SK-N-SH (cell line): ENCODE measurements at regions not wholly inside any gene's neighbourhood (a gene's known extent, or its start where the extent isn't known, plus 50 kb on each side); places are given as distances from the start of the nearest gene placed in this dataset.

Source experiments
- CTCF ChIA-PET: fragments of 300-600, 350-600 bp; formaldehyde crosslinking; extraction: SDS; loops from one replicate; lab custom pipeline; 2021; lab: Yijun Ruan, JAX
- POLR2A ChIA-PET: fragments of 350-600 bp; sonication (Branson Sonifier 250); formaldehyde crosslinking; extraction: SDS; loops from one replicate; lab custom pipeline; 2020; ENCODE audit warnings: antibody characterized with exemption, inconsistent platforms; lab: Yijun Ruan, JAX
- DNase-seq: peaks from one replicate; pipeline ENCODE4 v3.0.0; 2012
- H2AFZ ChIP-seq: fragments of 200-600 bp; sonication (generic); 2 replicates; pipeline ENCODE4 v1.8.1; 2016; ENCODE audit warnings: antibody characterized with exemption, mild to moderate bottlenecking, low read depth
- H3F3A ChIP-seq: fragments of 200-600 bp; sonication (generic); replicated peaks from 2 replicates; pipeline ENCODE3; 2016; ENCODE audit warnings: antibody characterized with exemption, mild to moderate bottlenecking; ENCODE audit not compliant: insufficient read depth
- H3K27ac ChIP-seq, 2 experiments: fragments of 200-500 bp in 1 of 2; fragments of 200-600 bp in 1 of 2; sonication (Bioruptor generic) in 1 of 2; sonication (generic), shearing (Covaris generic) in 1 of 2; 2 replicates each; pipeline versions ENCODE4 v1.5.1 to v1.6.1; 2014 to 2016; ENCODE audit warnings: low read depth in 2 of 2, inconsistent platforms in 1 of 2, low read length in 1 of 2, mild to moderate bottlenecking in 1 of 2, mixed read lengths in 1 of 2
- H3K27me3 ChIP-seq: fragments of 200-600 bp; sonication (generic), shearing (Covaris generic); 2 replicates; pipeline ENCODE4 v1.6.1; 2016; ENCODE audit warnings: mixed run types; ENCODE audit not compliant: insufficient read depth
- H3K36me3 ChIP-seq, 2 experiments: fragments of 200-500 bp in 1 of 2; fragments of 200-600 bp in 1 of 2; sonication (Bioruptor generic) in 1 of 2; sonication (generic) in 1 of 2; replicated peaks in 1 of 2; 2 replicates each; pipeline versions ENCODE3 to v1.5.1; 2014 to 2016; ENCODE audit warnings: low read length in 1 of 2, mild to moderate bottlenecking in 1 of 2; ENCODE audit not compliant: insufficient read depth in 2 of 2, control insufficient read depth in 1 of 2
- H3K4me1 ChIP-seq, 2 experiments: fragments of 200-500 bp in 1 of 2; fragments of 200-600 bp in 1 of 2; sonication (Bioruptor generic) in 1 of 2; sonication (generic), shearing (Covaris generic) in 1 of 2; 2 replicates each; pipeline versions ENCODE4 v1.5.1 to v1.6.1; 2014 to 2016; ENCODE audit warnings: low read depth in 1 of 2, low read length in 1 of 2, mixed run types in 1 of 2; ENCODE audit not compliant: insufficient read depth in 2 of 2, control insufficient read depth in 1 of 2
- H3K4me2 ChIP-seq: fragments of 200-600 bp; sonication (generic), shearing (Covaris generic); 2 replicates; pipeline ENCODE4 v1.6.1; 2017; ENCODE audit warnings: mixed run types
- H3K4me3 ChIP-seq, 2 experiments: fragments of 200-500 bp in 1 of 2; fragments of 200-600 bp in 1 of 2; sonication (Bioruptor generic) in 1 of 2; sonication (generic), shearing (Covaris generic) in 1 of 2; 2 replicates each; pipeline versions ENCODE4 v1.5.1 to v1.8.1; 2014 to 2016; ENCODE audit warnings: low read depth in 2 of 2, inconsistent platforms in 1 of 2, low read length in 1 of 2, mild to moderate bottlenecking in 1 of 2, mixed read lengths in 1 of 2, moderate library complexity in 1 of 2
- H3K79me2 ChIP-seq: fragments of 200-600 bp; sonication (generic); 2 replicates; pipeline ENCODE4 v1.8.1; 2017; ENCODE audit warnings: mild to moderate bottlenecking; ENCODE audit not compliant: insufficient read depth
- H3K9ac ChIP-seq: fragments of 200-600 bp; sonication (generic); 2 replicates; pipeline ENCODE4 v1.6.1; 2017; ENCODE audit warnings: mixed run types
- H3K9me2 ChIP-seq: fragments of 200-600 bp; sonication (generic); 2 replicates; pipeline ENCODE4 v1.6.1; 2017; ENCODE audit warnings: mixed run types
- H3K9me3 ChIP-seq: fragments of 200-600 bp; sonication (generic); 2 replicates; pipeline ENCODE4 v1.6.1; 2017; ENCODE audit warnings: mixed run types, mild to moderate bottlenecking, moderate library complexity
- H4K20me1 ChIP-seq: fragments of 200-600 bp; sonication (generic); 2 replicates; pipeline ENCODE4 v1.6.1; 2017; ENCODE audit warnings: mild to moderate bottlenecking, mixed run types; ENCODE audit not compliant: insufficient read depth
- CTCF ChIP-seq: fragments of 200-600 bp; sonication (generic); IDR thresholded peaks from 2 replicates; pipeline ENCODE4 v1.6.1; 2017; ENCODE audit warnings: antibody characterized with exemption, mild to moderate bottlenecking, moderate library complexity
- ELF1 ChIP-seq: IDR thresholded peaks from 2 replicates; pipeline ENCODE4 v1.4.0; 2012
- EP300 ChIP-seq, 2 experiments: IDR thresholded peaks; 2 replicates each; pipeline versions ENCODE4 v1.4.0 to v1.6.1; 2012; ENCODE audit warnings: borderline replicate concordance in 1 of 2, low read depth in 1 of 2, low read length in 1 of 2
- EZH2phosphoT487 ChIP-seq: fragments of 200-600 bp; sonication (generic); IDR thresholded peaks from 2 replicates; pipeline ENCODE4 v1.6.1; 2017; ENCODE audit warnings: low read depth, mixed run types, mild to moderate bottlenecking, antibody characterized with exemption, moderate library complexity, borderline replicate concordance
- GABPA ChIP-seq: IDR thresholded peaks from 2 replicates; pipeline ENCODE4 v1.4.0; 2012; ENCODE audit warnings: low read depth, mild to moderate bottlenecking
- GATA2 ChIP-seq: sonication (generic); formaldehyde crosslinking; IDR thresholded peaks from 2 replicates; pipeline ENCODE4 v1.5.0; 2020; ENCODE audit warnings: mild to moderate bottlenecking, missing genetic modification reagents
- IRF3 ChIP-seq: fragments of 150-350 bp; IDR thresholded peaks from 2 replicates; pipeline ENCODE4 v1.6.1; 2016; ENCODE audit warnings: mild to moderate bottlenecking, low read depth, low read length
- JUND ChIP-seq: IDR thresholded peaks from 2 replicates; pipeline ENCODE4 v1.4.0; 2012
- MXI1 ChIP-seq: IDR thresholded peaks from 2 replicates; pipeline ENCODE4 v1.6.1; 2012; ENCODE audit warnings: mild to moderate bottlenecking, low read depth, low read length, improper control_type of control experiment
- NFIC ChIP-seq: IDR thresholded peaks from 2 replicates; pipeline ENCODE4 v1.4.0; 2012; ENCODE audit warnings: borderline replicate concordance
- NRF1 ChIP-seq: IDR thresholded peaks from 2 replicates; pipeline ENCODE4 v1.6.1; 2012; ENCODE audit warnings: low read depth, mild to moderate bottlenecking, low read length
- POLR2AphosphoS5 ChIP-seq: IDR thresholded peaks from 2 replicates; pipeline ENCODE4 v1.6.1; 2012; ENCODE audit warnings: low read depth, low read length
- RAD21 ChIP-seq: IDR thresholded peaks from 2 replicates; pipeline ENCODE4 v1.6.1; 2012; ENCODE audit warnings: mild to moderate bottlenecking, low read length
- RFX5 ChIP-seq: IDR thresholded peaks from 2 replicates; pipeline ENCODE4 v1.6.1; 2012; ENCODE audit warnings: mild to moderate bottlenecking, improper control_type of control experiment, low read length
- RXRA ChIP-seq: IDR thresholded peaks from 2 replicates; pipeline ENCODE4 v1.4.0; 2012; ENCODE audit warnings: low read depth, mild to moderate bottlenecking, borderline replicate concordance
- SIN3A ChIP-seq: IDR thresholded peaks from 2 replicates; pipeline ENCODE4 v1.6.1; 2012; ENCODE audit warnings: low read depth, mild to moderate bottlenecking, low read length, moderate library complexity, borderline replicate concordance
- TCF12 ChIP-seq: IDR thresholded peaks from 2 replicates; pipeline ENCODE4 v1.4.0; 2012
- TEAD4 ChIP-seq: IDR thresholded peaks from 2 replicates; pipeline ENCODE4 v1.4.0; 2012; ENCODE audit warnings: mild to moderate bottlenecking, borderline replicate concordance; ENCODE audit not compliant: insufficient read depth
- WGBS: methylation state at CpG from one replicate; pipeline ENCODE4 v1.1.6; 2017; ENCODE audit warnings: low lambda C conversion rate; 5-methylcytosine and 5-hydroxymethylcytosine counted together
- TF ChIP-seq, protein P1 (sequence below): IDR thresholded peaks from 2 replicates; pipeline ENCODE4 v1.4.0; 2012; ENCODE audit warnings: low read depth
- TF ChIP-seq, protein P2 (sequence below): IDR thresholded peaks from 2 replicates; pipeline ENCODE4 v1.4.0; 2012; ENCODE audit warnings: low read depth, borderline replicate concordance

- TF ChIP-seq RAD21 (no peak), RFX5 (no peak), GATA2 (no peak), POLR2AphosphoS5 (no peak), NRF1 (no peak)
These were observed 92.4 kb upstream of the PIK3CG start (continued) for GRCh38 chr7:106772655-106773108.

GRCh38 chr7:106773228-106773627 is 91.9 kb upstream of the PIK3CG start:
- no peaks in the 10 kb centered on the region for H3K27me3 ChIP-seq
- WGBS: 96% methylated on average over 1 of the region's 1 CpG
- ChIA-PET CTCF (interaction anchor here (0.6 to 1.2 kb wide), 2 partner anchors 20 to 36 kb away, joined by 3 to 7 read pairs; no protein-coding TSS in a partner anchor), POLR2A (no interaction called here)
- H3K4me2 ChIP-seq: no peak overlapping the region
- no peaks in the 10 kb centered on the region for H3K36me3 ChIP-seq
- no peak overlapping the region for H3K9ac ChIP-seq
- H3K9me2 ChIP-seq: no peaks in the 10 kb centered on the region
- no peak overlapping the region for H2AFZ ChIP-seq
- no peaks in the 10 kb centered on the region for H4K20me1 ChIP-seq
- TF ChIP-seq TEAD4: no peak
- no peak for TF ChIP-seq NRF1
- no peak for TF ChIP-seq JUND
- no peak for TF ChIP-seq RFX5
- TF ChIP-seq TCF12: no peak
- TF ChIP-seq ELF1: no peak
- TF ChIP-seq MXI1: no peak
- TF ChIP-seq CTCF: no peak
- TF ChIP-seq, protein P1, sequence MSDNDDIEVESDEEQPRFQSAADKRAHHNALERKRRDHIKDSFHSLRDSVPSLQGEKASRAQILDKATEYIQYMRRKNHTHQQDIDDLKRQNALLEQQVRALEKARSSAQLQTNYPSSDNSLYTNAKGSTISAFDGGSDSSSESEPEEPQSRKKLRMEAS: no peak
- TF ChIP-seq POLR2AphosphoS5: no peak
- no peak for TF ChIP-seq EP300 (IDR thresholded peaks at IDR 0.05; ENCODE audit: borderline replicate concordance in 1 of 2, low read depth in 1 of 2, low read length in 1 of 2)
- no peak for TF ChIP-seq GABPA
- TF ChIP-seq GATA2: no peak
- no peak for TF ChIP-seq NFIC
- no peak for TF ChIP-seq RXRA
- no peak for TF ChIP-seq EZH2phosphoT487
- TF ChIP-seq, protein P2, sequence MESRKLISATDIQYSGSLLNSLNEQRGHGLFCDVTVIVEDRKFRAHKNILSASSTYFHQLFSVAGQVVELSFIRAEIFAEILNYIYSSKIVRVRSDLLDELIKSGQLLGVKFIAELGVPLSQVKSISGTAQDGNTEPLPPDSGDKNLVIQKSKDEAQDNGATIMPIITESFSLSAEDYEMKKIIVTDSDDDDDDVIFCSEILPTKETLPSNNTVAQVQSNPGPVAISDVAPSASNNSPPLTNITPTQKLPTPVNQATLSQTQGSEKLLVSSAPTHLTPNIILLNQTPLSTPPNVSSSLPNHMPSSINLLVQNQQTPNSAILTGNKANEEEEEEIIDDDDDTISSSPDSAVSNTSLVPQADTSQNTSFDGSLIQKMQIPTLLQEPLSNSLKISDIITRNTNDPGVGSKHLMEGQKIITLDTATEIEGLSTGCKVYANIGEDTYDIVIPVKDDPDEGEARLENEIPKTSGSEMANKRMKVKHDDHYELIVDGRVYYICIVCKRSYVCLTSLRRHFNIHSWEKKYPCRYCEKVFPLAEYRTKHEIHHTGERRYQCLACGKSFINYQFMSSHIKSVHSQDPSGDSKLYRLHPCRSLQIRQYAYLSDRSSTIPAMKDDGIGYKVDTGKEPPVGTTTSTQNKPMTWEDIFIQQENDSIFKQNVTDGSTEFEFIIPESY: no peak
- no peak for TF ChIP-seq IRF3
- no peak for TF ChIP-seq SIN3A
- H3K4me3 ChIP-seq: no peak overlapping the region
- peaks cover 11% of the 10 kb centered on the region; the same call in 1 of the 2 replicates for H3K79me2 ChIP-seq
- no peaks in the 10 kb centered on the region for H3K9me3 ChIP-seq
- peak overlapping the region in 1 of 2 experiments; percentile 91; a peak in 2 of 4 replicates for H3K27ac ChIP-seq
- H3K4me1 ChIP-seq: peaks cover 0 to 19% of the 10 kb centered on the region in 2 experiments; a peak in 3 of 4 replicates
- peaks cover 64% of the 10 kb centered on the region for H3F3A ChIP-seq
- DNase-seq: no peak
